ENCODE measurements at regions not wholly inside any gene's neighbourhood (a gene's known extent, or its start where the extent isn't known, plus 50 kb on each side); places are given as distances from the start of the nearest gene placed in this dataset.

DNA sequence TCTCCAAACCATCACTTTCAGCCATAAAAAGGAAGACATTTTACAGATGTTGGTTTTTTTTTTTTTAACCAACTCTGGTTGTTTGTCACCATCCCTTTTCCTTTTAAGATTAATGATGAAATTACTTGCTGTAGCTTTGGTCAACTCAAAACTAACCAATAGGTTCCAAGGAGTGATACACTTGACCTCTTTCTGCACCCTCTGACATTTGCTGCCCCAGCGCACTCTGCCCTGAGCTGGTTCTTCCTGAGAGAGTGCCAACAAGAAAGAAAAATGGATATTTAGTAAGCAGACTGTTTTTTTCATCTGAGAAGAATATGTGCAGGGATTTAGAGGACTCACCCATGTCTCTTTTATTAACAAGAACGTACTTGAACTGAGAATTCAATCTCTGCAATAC, 520.0 kb downstream of the TXNL1 start:
- TF ChIP-seq, protein P1, sequence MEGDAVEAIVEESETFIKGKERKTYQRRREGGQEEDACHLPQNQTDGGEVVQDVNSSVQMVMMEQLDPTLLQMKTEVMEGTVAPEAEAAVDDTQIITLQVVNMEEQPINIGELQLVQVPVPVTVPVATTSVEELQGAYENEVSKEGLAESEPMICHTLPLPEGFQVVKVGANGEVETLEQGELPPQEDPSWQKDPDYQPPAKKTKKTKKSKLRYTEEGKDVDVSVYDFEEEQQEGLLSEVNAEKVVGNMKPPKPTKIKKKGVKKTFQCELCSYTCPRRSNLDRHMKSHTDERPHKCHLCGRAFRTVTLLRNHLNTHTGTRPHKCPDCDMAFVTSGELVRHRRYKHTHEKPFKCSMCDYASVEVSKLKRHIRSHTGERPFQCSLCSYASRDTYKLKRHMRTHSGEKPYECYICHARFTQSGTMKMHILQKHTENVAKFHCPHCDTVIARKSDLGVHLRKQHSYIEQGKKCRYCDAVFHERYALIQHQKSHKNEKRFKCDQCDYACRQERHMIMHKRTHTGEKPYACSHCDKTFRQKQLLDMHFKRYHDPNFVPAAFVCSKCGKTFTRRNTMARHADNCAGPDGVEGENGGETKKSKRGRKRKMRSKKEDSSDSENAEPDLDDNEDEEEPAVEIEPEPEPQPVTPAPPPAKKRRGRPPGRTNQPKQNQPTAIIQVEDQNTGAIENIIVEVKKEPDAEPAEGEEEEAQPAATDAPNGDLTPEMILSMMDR (IDR thresholded peaks at IDR 0.05; ENCODE audit: control extremely low read depth in 1 of 3, insufficient read depth in 1 of 3, low read depth in 1 of 3, low read length in 3 of 3), result no peak
- TF ChIP-seq RFX5 (IDR thresholded peaks at IDR 0.05; ENCODE audit: borderline replicate concordance, low read depth, low read length) (no peak), BRCA1 (IDR thresholded peaks at IDR 0.05; ENCODE audit: low read depth, low read length) (no peak), SIN3A (conservative IDR thresholded peaks at IDR 0.05 in 1 of 2, IDR thresholded peaks at IDR 0.05 in 1 of 2; ENCODE audit: low read depth in 1 of 2, low read length in 2 of 2) (no peak), SAP30 (IDR thresholded peaks at IDR 0.05; ENCODE audit: insufficient read depth, insufficient replicate concordance, low read length) (no peak), TAF1 (IDR thresholded peaks at IDR 0.05; ENCODE audit: low read depth, low read length) (no peak), TEAD4 (IDR thresholded peaks at IDR 0.05; ENCODE audit: low read depth, low read length) (no peak), SP2 (IDR thresholded peaks at IDR 0.05; ENCODE audit: low read length) (no peak), CEBPB (IDR thresholded peaks at IDR 0.05; ENCODE audit: low read depth, low read length) (no peak)

All from H1 (cell line).